ENCODE measurements at regions not wholly inside any gene's neighbourhood (a gene's known extent, or its start where the extent isn't known, plus 50 kb on each side); places are given as distances from the start of the nearest gene placed in this dataset.

GRCh38 chr16:79294568-79294967 is 306.0 kb downstream of the MAF start:
- TF ChIP-seq CTCF (optimal IDR thresholded peaks at IDR 0.05 in 1 of 3, IDR thresholded peaks at IDR 0.05 in 1 of 3, conservative IDR thresholded peaks at IDR 0.05 in 1 of 3; ENCODE audit: extremely low read depth in 1 of 3, insufficient read depth in 2 of 3, low read length in 3 of 3) (no peak), EZH2 (IDR thresholded peaks at IDR 0.05; ENCODE audit: low read length) (no peak)

All from keratinocyte (primary cell).